ENCODE measurements at regions not wholly inside any gene's neighbourhood (a gene's known extent, or its start where the extent isn't known, plus 50 kb on each side); places are given as distances from the start of the nearest gene placed in this dataset.

DNA sequence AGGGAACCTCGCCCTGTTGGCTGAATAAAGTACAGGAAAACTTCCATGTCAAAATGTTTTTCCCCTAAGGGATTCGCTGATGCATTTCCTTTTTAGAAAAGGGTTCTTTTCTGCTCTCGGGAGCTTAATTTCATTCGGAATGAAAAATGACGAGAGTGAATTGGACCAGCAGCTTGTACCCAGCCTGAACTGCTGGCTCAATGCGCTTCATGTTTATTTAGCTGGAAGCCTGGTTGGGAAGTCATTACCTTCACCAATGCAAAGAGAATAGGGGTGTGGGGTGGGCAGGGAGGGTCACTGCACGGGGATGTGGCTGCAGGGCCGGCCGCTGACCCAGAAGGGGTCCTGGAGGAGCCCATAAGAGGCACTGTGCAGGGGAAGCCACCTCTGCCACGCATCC lies 207.7 kb downstream of the ENGASE start:
- Histone ChIP-seq H3K4me3 (peak overlapping the region in 1 of 3 donors; percentile 7), H3K27ac (peak overlapping the region in 1 of 3 donors; percentile 39), H3K27me3 (no peaks in the 10 kb centered on the region), H3K4me1 (peaks cover 0 to 17% (median 1%) of the 10 kb centered on the region in 4 donors), H3K36me3 (no peaks in the 10 kb centered on the region), H3K9me3 (no peaks in the 10 kb centered on the region)
- intact Hi-C loops (cut with DNase I) = no loop called here
- TF ChIP-seq, protein P1, sequence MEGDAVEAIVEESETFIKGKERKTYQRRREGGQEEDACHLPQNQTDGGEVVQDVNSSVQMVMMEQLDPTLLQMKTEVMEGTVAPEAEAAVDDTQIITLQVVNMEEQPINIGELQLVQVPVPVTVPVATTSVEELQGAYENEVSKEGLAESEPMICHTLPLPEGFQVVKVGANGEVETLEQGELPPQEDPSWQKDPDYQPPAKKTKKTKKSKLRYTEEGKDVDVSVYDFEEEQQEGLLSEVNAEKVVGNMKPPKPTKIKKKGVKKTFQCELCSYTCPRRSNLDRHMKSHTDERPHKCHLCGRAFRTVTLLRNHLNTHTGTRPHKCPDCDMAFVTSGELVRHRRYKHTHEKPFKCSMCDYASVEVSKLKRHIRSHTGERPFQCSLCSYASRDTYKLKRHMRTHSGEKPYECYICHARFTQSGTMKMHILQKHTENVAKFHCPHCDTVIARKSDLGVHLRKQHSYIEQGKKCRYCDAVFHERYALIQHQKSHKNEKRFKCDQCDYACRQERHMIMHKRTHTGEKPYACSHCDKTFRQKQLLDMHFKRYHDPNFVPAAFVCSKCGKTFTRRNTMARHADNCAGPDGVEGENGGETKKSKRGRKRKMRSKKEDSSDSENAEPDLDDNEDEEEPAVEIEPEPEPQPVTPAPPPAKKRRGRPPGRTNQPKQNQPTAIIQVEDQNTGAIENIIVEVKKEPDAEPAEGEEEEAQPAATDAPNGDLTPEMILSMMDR (IDR thresholded peaks at IDR 0.05) = no peak
- no peak for TF ChIP-seq POLR2A (IDR thresholded peaks at IDR 0.05)
- 18% methylated on average over 9 of the region's 10 CpGs for WGBS (ENCODE audit: insufficient coverage, low coverage, low lambda C conversion rate, missing lambda C conversion rate)
- DNase-seq = no peak
- ATAC-seq = peak; percentile 26 to 67 (median 38)

GRCh38 chr17:79281803-79282202 lies 207.2 kb downstream of the ENGASE start:
- no peak for TF ChIP-seq POLR2A (IDR thresholded peaks at IDR 0.05)
- TF ChIP-seq, protein P1 (IDR thresholded peaks at IDR 0.05) = no peak
- Histone ChIP-seq H3K36me3 (no peaks in the 10 kb centered on the region), H3K27me3 (no peaks in the 10 kb centered on the region), H3K4me3 (peak overlapping the region in 1 of 3 donors; percentile 7), H3K4me1 (peaks cover 0 to 17% (median 1%) of the 10 kb centered on the region in 4 donors), H3K9me3 (no peaks in the 10 kb centered on the region), H3K27ac (peak overlapping the region in 1 of 3 donors; percentile 39)
- ATAC-seq (peak; percentile 74 to 88 (median 80)), DNase-seq (peak in 2 of 3 donors; percentile 70 to 76)
- 8% methylated on average over 8 of the region's 8 CpGs for WGBS (ENCODE audit: insufficient coverage, low coverage, low lambda C conversion rate, missing lambda C conversion rate)
- intact Hi-C loops (cut with DNase I) = no loop called here

- peak overlapping the region in 1 of 3 donors; percentile 30 for H3K27ac ChIP-seq
- H3K4me3 ChIP-seq = no peak overlapping the region
- H3K9me3 ChIP-seq = no peaks in the 10 kb centered on the region
- H3K36me3 ChIP-seq = no peaks in the 10 kb centered on the region
- ATAC-seq (peak in 1 of 4 donors; percentile 43), DNase-seq (no peak)
- intact Hi-C loops (cut with DNase I) = no loop called here
- TF ChIP-seq POLR2A (IDR thresholded peaks at IDR 0.05) = no peak
- TF ChIP-seq, protein P1 (IDR thresholded peaks at IDR 0.05) = no peak
- no peaks in the 10 kb centered on the region for H3K27me3 ChIP-seq
- 64% methylated on average over 9 of the region's 13 CpGs for whole genome bisulfite sequencing (ENCODE audit: insufficient coverage, low coverage, low lambda C conversion rate, missing lambda C conversion rate)
- H3K4me1 ChIP-seq = peaks cover 0 to 17% (median 1%) of the 10 kb centered on the region in 4 donors
Observed at GRCh38 chr17:79280866-79281572, 206.4 kb downstream of the ENGASE start.

GRCh38 chr17:79280010-79280409 lies 205.4 kb downstream of the ENGASE start:
- TF ChIP-seq, protein P1 (IDR thresholded peaks at IDR 0.05) = no peak
- TF ChIP-seq POLR2A (IDR thresholded peaks at IDR 0.05) = no peak
- no peak overlapping the region for H3K4me3 ChIP-seq
- no peak for ATAC-seq

More at GRCh38 chr17:79280010-79280409, 205.4 kb downstream of the ENGASE start:
- no peak overlapping the region for H3K27ac ChIP-seq
- no peaks in the 10 kb centered on the region for H3K27me3 ChIP-seq
- WGBS (ENCODE audit: insufficient coverage, low coverage, low lambda C conversion rate, missing lambda C conversion rate) = 88% methylated on average over 7 of the region's 8 CpGs
- H3K4me1 ChIP-seq = peaks cover 0 to 17% (median 1%) of the 10 kb centered on the region in 4 donors
- H3K36me3 ChIP-seq = no peaks in the 10 kb centered on the region
- DNase-seq = no peak
- H3K9me3 ChIP-seq = no peaks in the 10 kb centered on the region
- intact Hi-C loops (cut with DNase I) = no loop called here
